ENCODE measurements at regions not wholly inside any gene's neighbourhood (a gene's known extent, or its start where the extent isn't known, plus 50 kb on each side); places are given as distances from the start of the nearest gene placed in this dataset.
"Not testable (repeated sequence)": the region's sequence is repeated elsewhere in the genome, so short reads cannot be mapped to it uniquely, and the experiment has no call there.

DNA sequence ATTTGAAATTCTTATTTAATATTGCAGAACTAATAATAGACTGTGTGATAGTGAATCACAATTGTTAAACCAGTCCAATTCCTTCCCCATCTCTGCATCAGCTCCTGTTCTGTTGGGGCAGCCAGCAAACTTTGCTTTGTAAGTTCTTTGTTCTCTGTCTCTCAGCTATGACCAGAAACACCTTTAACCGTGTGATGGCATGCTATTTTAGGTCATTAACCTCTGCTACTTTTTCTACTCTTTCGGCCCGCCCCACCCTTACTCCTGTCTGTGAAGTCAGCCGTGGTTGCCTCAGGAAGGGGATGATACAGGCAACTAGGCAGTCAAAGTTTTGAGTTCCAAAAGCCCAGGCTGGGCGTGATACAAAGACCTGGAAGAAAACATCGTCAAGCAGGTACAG lies 51.3 kb upstream of the EGFL6 start:
- no peak for DNase-seq

DNA sequence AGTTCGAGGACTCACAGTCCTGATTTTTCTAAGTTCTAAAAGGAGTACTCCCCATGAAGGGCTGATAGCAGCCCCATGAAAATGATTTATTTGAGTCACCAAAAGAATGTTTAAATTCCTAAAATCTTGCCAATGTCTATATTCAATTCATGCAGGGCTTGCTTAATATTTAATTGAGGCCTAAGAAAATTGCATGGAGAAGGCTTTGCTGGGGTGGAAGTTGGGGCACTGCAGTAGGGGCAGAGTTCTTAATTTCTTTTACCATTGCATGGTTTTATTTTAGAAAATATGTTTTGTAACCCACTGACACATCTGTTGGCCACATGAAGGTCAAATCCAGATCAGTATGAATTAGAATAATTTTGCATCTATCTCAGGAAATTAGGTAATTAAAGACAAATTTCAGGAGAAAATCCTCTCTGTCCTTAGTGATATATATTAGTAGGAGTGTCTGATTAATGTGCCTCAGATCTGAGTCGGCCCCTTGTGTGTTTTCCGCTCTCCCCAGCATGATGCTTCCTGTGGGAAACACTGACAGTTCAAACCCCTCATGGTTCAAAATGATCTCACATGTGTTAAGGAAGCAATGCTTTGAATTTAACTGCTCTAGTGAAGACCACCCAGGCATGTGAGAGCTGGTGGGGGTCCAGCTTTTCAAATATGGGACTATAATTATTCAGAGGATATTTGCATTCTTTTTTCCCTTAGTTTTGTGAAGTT lies 54.0 kb upstream of the EGFL6 start:
- no peak for DNase-seq

DNA sequence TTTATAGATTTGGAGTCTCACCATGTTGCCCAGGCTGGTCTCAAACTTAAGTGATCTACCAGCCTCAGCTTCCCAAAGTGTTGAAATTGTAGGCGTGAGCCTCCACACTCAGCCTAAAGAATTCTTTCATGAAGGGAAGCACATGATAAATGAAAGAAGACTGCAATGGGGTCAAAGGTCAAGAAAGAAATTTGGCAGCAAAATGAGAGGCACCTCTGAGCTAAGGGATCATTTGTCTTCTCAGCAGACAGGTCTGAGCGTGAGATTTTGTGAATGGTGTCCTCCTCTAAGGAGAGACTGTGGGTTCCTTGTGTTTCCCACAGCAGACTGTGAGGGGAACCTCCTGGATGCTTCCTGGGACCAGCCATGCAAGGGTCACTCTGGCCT lies 57.5 kb upstream of the EGFL6 start:
- no peak for DNase-seq

DNA sequence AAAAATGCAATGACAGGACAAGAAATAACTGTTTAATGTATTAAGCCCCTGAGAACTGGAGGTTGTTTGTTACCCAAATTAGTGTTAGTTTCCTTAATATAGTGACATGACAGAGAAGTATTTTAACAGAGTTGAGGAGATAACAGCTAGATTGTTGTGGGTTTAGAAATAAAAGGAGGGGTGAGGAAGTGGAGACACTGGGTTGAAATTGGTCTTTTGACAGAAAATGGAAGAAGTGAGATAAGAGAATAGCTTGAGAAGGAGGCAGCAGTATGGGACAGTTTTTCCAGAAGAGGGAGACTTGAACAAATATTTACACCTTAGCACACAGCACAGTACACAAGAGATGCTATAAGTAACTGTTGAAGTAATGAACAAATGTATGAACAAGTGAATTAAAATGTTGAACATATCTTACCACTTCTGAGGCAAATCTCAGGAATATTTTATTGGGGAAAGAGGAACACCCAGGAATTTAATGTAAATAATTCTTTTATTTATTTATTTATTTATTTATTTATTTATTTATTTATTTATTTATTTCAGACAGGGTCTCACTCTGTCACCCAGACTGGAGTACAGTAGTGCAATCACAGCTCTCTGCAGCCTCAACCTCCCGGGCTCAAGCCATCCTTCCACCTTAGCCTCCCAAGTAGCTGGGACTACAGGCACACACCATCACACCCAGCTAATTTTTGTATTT lies 58.0 kb upstream of the EGFL6 start:
- no peak for DNase-seq

DNA sequence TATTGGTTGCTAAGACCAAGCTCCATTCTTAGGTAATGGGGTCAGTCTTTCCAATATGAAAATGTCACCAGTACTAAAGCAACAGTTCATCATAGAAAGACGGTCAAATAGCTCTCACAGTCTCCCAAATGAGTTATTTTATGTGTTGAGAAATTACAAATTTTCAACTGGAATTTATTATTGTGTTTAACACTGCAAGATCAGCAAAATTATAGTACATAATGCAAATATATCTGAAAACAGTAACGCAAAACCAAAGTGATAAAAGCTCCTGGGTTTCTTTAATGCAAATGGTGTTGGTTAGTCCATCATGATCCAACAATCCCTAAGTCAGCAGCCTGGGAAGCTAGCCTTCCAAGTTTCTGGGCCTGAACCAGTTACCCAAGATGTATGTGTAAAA lies 61.5 kb upstream of the EGFL6 start:
- no peak for DNase-seq

DNA sequence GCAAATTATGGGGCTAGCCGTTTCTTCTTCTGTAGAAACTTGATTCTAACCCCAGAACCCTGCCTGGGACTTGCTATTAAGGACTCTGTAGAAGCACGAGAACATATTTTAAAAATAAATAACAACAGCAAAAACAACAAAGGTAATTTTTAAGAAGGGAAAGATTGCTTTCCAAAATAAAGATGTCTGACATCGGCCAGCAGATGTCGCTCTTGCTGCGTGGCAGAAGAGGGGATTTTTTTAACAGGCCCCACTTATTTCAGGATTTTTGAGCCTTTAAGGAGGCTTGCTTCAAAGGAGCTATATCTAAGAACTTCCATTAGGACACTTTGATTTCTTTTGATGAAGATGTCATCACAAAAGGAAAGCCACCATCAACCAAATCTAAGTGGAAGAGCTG lies 62.8 kb upstream of the EGFL6 start:
- DNase-seq = peak; percentile 48

DNA sequence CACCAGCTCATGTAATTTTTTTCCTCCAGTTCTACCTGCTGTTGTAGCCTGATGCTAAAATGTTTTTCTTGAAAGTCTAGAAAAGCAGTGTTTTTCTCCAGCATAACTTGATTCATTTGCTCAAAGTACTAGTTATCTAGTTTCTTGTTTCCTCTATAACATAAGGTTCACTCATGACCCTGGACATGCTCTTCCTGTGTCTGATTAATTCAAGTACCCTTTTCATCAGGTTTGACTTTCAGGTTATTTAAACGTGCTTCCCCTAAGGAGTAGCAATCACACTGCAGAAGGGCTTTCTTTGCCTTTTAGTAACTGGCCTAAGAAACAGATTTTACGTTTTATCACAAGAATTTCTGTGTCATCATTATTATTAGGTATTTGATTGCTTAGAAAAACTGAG lies 66.8 kb upstream of the EGFL6 start:
- no peak for DNase-seq

DNA sequence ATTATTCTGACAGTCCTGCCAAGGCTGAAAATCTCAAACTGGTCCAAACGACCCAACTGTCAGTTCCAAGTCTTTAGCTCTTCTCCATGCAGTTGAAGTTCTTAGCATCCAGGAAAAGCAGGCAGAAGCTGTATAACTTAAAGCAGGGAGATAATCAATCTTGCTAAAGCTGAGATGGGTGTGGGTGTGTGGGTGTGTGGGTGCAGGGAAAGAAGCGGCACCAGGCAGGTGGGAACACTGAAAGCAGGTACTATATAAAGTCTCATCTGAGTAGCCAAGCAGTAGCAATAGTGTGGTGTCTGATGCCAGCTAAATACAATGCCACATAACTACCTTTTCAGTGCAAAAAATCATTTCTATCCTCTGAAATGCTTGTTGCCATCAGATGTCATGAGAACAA lies 69.7 kb upstream of the EGFL6 start:
- no peak for DNase-seq

DNA sequence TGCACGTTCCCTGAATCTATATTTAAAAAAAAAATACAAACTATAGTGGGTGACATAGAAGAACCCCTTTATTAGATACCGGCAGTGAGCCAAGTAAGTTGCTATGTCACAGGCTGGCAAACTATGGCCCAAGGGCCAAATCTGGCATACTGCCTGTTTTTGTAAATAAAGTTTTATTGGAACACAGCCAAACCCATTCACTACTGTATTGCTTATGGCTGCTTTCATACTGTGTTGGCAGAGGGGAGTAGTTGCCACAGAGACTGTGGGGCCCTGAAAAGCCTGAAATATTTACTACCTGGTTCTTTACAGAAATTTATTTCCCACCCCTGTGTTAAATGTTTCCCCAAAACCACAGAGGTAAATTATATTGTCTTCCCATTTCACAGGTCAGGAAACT lies 71.2 kb upstream of the EGFL6 start:
- no peak for DNase-seq

DNA sequence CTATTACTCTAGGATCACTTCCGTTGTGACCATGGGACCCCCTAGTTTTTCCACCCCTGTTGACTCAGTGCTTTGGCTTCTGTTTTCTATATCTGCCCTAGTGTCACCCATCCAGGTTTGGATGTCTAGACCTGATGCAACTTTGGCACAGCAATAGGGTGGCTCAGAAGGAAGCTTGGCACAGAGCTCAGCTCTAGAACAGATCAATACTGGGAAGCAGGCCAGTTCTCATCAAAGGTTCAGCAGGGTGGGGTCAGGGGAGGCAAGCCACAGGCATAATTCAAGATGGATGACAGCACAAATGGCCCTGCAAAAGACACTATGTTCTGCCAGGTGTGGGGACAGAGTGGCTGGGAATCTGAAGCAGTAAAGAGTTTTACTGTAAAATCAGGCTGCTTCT lies 74.2 kb upstream of the EGFL6 start:
- DNase-seq = no peak

DNA sequence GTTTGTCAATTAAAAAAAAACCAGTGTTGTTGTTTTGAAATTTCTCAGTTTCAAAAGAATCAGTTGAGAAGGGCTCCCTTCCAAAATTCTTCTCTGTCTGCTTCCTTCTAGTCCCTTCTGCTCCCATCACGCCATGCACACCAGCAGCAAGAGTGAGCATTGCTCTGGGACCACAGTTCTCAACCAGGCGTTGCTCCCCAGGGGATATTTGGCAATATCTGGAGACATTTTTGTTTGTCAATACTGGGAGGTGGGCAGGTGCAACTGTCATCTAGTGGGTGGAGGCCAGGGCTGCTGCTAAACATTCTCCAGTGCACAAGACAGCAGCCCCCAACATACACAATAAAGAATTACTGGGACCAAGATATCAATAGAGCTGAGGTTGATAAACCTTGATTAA lies 74.8 kb upstream of the EGFL6 start:
- DNase-seq = no peak

DNA sequence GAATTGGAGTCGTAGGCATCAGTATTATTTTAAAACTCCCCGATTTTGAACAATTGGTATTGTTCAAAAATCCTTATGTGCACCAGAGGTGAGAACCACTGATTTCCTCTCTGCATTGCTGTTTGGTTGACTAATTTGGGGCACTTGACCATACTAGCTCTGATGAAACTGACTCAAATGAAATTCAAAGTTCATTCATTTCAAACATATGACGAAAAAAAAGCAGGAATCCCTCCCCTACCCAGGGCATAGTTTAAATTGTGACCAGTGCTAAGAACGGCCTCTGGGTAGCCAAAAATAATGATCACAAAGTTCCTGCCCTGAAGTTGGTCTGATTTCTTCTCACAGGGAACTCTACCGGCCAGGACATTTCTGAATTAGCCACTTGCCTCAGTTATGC lies 75.7 kb upstream of the EGFL6 start:
- no peak for DNase-seq

DNA sequence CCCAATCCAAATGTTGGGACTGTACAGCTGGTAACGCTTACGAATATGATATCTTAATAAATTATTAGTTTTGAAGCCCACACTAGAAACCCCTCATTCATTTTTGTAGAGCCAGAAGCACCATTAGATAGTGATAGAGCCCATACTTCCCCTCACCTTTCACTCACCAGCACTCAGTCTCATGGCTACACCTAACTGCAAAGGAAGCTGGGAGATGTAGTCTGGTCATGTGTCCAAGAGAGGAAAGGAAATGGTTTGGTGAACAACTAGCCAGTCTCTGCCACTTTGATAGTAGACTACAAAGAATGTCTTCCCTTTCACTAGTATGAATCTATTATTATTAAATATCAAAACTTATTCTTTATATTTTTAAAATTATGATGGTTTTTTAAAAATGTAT lies 77.1 kb upstream of the EGFL6 start:
- DNase-seq = peak; percentile 0

DNA sequence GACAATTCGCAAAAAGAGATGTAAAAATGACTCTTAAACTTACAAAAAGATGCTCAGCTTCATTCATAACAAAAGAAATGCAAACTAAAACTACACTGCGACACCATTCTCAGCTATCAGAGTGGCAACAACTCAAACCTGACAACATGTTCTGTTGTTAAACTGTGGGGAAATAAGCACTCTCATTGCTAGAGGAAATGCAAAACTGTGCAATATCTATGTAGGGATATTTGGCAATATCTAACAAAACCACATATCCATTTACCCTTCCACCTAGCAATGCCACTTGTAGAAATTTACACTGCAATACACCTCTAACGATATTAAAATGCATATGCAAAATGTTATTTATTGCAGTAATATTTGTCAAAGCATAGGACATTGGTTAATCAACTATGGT lies 78.3 kb upstream of the EGFL6 start:
- DNase-seq = no peak

DNA sequence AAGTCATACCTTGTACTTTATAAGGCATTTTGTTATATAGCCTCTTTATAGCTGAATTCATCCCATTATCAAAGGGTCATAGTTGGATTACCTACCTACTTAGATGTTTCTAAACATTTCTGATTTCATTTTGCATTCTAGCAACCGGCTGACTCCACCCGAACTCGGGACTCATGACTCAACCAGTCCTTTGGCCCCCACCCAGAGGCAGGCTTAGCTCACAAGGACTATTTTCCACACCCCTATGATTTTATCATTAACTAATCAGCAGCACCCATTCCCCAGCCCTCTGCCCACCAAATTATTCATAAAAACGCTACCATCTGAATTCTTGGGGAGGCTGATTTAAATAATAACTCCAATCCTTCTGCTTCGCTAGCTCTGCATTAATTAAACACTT lies 79.9 kb upstream of the EGFL6 start:
- DNase-seq = no peak

DNA sequence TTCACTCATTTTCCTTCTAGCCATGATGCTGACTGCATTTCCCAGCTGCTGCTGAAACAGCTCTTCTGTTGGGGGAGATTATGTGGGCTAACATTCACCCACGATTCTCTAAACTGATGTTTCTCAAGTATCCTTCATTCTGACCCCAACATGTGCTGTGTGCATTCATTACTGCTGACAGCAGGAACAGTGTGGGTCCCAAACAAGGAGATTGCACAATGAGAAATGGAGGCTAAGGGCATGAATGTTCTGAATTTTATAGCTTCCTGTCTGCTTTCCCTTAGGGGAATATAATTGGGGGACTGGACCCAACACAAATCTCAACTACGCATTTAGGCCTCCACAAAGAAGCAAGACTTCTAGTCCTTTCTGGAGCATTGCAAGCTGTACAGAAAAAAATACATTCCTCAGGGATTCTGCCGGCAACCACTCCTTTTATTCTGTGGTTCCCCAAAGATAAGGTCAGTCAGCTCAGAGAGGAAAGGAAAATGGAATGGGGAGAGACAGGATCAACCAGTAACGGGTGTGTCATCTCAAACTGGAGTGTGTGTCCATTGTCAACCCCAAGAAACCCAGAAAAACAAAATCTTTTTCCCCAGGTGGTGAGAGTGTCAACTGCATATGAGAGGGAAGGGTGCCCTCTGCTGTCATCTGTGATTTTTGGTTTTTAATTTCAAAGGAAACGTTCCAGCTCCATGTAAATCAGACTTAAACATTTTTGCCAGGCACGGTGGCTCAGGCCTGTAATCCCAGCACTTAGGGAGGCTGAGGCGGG lies 81.5 kb upstream of the EGFL6 start:
- DNase-seq = peak; percentile 65

DNA sequence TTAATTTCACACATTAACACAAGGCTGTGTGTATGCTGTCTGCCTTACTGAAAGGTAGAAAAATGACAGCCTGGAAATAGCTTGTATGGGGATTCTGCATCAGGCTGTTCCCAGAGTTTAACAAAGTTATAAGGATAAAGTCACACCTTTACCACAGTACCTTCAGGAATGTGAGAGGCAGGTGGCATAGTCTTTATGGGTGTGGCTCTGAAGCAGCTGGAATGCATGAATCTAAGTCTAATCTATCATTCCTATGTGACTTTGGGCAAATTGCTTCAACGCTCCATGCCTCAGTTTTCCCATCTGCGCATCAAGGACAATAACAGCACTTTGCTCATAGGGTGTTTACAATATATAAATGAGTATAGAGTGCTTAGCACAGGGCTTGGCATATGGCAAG lies 84.2 kb upstream of the EGFL6 start:
- no peak for DNase-seq

DNA sequence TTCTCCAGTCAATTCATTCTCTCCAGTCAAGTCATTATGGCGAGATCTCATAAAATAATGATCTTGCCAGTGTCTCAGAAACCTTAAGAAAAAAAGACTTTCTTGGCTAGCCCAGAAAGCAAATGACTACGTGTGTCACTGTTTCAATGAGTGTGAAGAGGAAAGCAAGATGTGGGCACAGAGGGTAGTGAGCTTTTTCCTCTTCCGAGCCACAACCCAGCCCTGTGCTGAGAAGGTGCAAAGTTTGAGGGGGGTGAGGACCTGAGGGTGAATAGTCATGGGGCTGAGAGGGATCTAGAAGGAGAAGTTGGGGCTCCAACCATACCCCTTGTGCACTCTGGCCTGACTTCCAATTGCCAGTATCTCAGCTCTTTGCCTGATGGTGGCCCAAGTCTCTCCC lies 85.6 kb upstream of the EGFL6 start:
- no peak for DNase-seq

DNA sequence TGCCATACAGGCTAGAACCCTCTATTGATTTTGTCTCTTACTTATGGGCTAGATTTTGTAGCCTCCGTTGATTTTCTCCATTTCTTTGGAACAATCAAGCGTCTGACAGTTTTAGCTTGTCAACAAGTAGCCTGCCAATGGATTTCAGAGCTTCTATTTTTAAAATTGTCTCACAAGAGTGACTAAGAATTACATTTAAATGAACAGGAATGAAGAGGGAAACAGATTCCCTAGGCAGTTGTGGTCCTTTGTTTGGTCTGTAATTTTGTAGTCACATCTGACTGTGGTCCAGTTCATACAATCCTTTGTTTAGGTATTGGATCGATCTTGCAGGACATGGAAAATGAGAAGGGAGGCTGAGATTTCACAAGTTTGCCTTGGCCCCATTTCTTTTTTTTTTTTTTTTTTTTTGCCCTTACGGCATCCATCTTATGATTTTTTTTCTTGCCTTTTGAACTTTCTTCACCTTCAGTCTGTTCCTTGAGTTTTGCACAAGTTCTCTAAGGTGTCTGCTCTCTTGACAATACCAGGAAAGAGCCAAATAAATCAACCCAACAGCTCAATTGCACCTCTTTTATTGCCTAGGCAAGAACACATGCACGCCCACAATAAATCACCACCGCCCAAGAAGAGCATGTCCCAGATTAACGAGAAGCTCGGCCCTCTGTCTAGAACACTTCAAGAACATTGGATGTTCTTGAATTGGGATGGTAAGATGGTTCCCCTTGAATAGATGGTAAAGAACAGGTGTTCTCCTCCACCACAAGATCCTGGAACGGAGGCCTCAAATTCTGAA lies 86.5 kb upstream of the EGFL6 start:
- no peak for DNase-seq

DNA sequence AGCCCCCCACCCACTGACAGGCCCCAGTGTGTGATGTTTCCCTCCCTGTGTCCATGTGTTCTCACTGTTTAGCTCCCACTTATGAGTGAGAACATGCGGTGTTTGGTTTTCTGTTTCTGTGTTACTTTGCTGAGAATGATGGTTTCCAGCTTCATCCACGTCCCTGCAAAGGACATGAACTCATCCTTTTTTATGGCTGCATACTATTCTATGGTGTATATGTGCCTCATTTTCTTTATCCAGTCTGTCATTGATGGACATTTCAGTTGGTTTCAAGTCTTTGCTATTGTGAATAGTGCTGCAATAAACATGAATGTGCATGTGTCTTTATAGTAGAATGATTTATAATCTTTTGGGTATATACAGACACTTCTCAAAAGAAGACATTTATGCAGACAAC lies 88.6 kb upstream of the EGFL6 start:
- not testable (repeated sequence) for DNase-seq

DNA sequence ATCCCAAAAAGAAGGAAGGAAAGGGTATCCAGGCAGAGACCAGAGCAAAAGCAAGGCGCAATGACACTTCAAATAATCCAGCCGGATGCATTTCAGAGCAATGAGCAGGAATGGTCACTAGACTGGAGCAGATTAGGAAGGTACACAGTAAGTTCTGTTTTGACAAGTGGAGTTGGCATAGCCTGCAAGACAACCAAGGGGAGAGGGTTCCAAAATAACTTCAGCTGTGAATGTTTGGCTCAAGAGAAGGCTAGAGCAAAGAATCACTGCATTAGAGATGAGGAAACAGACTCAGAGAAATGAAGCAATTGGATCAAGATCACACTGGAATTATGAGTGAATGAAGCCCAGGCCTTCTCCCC lies 90.0 kb upstream of the EGFL6 start:
- DNase-seq = no peak

DNA sequence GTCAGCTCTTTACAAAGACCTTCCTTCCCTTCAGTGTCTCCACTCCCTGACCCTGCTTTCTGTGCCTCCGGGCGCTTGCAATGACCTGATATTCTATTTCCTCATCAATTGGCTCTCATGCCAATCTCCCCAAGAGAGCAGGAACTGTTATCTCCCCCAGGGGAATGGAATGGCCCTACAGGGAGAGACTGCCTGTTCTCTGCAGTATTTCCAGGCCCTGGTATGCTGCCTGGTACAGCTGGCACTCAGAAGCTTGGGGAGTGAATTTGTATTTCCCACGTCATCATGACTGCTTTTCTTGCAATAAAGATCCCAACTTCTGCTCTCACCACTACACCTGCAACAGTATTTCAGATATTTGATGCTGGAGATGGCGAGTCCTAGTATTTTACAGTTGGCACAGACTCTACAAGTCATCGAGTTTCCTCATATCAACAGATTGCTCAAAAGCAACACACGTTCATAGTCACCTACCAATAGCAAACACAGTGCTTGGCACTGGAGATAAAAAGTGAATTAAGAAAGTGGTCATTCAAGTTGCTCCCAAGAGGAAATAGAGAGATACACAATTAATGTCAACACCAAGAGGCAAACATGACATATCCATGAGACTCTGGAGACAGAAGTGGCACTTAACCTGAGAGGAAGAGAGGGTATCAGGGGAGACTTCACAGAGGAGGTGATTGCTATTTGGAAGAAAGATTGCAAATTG lies 90.5 kb upstream of the EGFL6 start:
- DNase-seq = no peak

DNA sequence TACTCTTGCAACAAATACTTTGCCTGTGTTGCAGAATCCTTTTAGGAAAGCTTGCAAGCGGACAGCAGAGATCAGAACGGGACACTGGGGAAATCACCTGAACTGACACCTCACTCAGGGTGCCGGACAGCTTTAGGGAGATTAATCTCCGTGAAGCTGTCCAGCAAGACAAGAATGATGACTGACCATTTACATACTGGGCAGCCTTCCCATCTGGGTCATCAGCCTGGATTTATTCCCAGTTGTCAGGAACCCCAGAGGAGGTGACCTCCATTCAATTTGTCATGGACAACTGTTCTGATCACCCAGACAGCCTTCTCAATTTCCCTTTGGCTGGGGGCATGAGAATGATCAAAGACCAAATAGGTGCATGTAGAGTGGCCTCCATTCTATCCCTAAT lies 93.0 kb upstream of the EGFL6 start:
- DNase-seq = no peak
